ENCODE measurements at regions not wholly inside any gene's neighbourhood (a gene's known extent, or its start where the extent isn't known, plus 50 kb on each side); places are given as distances from the start of the nearest gene placed in this dataset.
"Not testable (repeated sequence)": the region's sequence is repeated elsewhere in the genome, so short reads cannot be mapped to it uniquely, and the experiment has no call there.

GRCh38 chr3:7999384-7999783, 502.2 kb upstream of the LMCD1 start:
- no peak for DNase-seq (ENCODE audit: low read depth in 2 of 2, low spot score in 1 of 2)

GRCh38 chr3:8001307-8001706, 500.3 kb upstream of the LMCD1 start:
- no peak for DNase-seq (ENCODE audit: low read depth in 2 of 2, low spot score in 1 of 2)

GRCh38 chr3:8001712-8002111, 499.9 kb upstream of the LMCD1 start:
- DNase-seq (ENCODE audit: low read depth in 2 of 2, low spot score in 1 of 2), result no peak

- no peak for DNase-seq (ENCODE audit: low read depth in 2 of 2, low spot score in 1 of 2)
These were observed 489.7 kb upstream of the LMCD1 start for GRCh38 chr3:8011902-8012301.

- no peak for DNase-seq (ENCODE audit: low read depth in 2 of 2, low spot score in 1 of 2)
These were observed 481.4 kb upstream of the LMCD1 start for GRCh38 chr3:8020047-8020841.

- DNase-seq (ENCODE audit: low read depth in 2 of 2, low spot score in 1 of 2), result no peak
These were observed 473.7 kb upstream of the LMCD1 start for GRCh38 chr3:8027954-8028353.

GRCh38 chr3:8050283-8050682, 451.3 kb upstream of the LMCD1 start:
- no peak for DNase-seq (ENCODE audit: low read depth in 2 of 2, low spot score in 1 of 2)

GRCh38 chr3:8052659-8053058, 449.0 kb upstream of the LMCD1 start:
- DNase-seq (ENCODE audit: low read depth in 2 of 2, low spot score in 1 of 2), result no peak

- not testable (repeated sequence) for DNase-seq (ENCODE audit: low read depth in 2 of 2, low spot score in 1 of 2)
These were observed 433.5 kb upstream of the LMCD1 start for GRCh38 chr3:8068135-8068534.

- DNase-seq (ENCODE audit: low read depth in 2 of 2, low spot score in 1 of 2), result no peak
These were observed 432.2 kb upstream of the LMCD1 start for GRCh38 chr3:8069471-8069870.

- no peak for DNase-seq (ENCODE audit: low read depth in 2 of 2, low spot score in 1 of 2)
These were observed 431.6 kb upstream of the LMCD1 start for GRCh38 chr3:8070011-8070410.

- not testable (repeated sequence) for DNase-seq (ENCODE audit: low read depth in 2 of 2, low spot score in 1 of 2)
These were observed 426.9 kb upstream of the LMCD1 start for GRCh38 chr3:8074740-8075139.

- DNase-seq (ENCODE audit: low read depth in 2 of 2, low spot score in 1 of 2), result no peak
These were observed 424.5 kb upstream of the LMCD1 start for GRCh38 chr3:8077126-8077525.

- DNase-seq (ENCODE audit: low read depth in 2 of 2, low spot score in 1 of 2), result no peak
These were observed 421.2 kb upstream of the LMCD1 start for GRCh38 chr3:8080464-8080863.

GRCh38 chr3:8085498-8085897, 416.1 kb upstream of the LMCD1 start:
- no peak for DNase-seq (ENCODE audit: low read depth in 2 of 2, low spot score in 1 of 2)

- no peak for DNase-seq (ENCODE audit: low read depth in 2 of 2, low spot score in 1 of 2)
These were observed 413.7 kb upstream of the LMCD1 start for GRCh38 chr3:8087951-8088350.

- DNase-seq (ENCODE audit: low read depth in 2 of 2, low spot score in 1 of 2), result no peak
These were observed 407.2 kb upstream of the LMCD1 start for GRCh38 chr3:8094415-8094814.

- DNase-seq (ENCODE audit: low read depth in 2 of 2, low spot score in 1 of 2), result no peak
These were observed 405.9 kb upstream of the LMCD1 start for GRCh38 chr3:8095724-8096123.

- DNase-seq (ENCODE audit: low read depth in 2 of 2, low spot score in 1 of 2), result no peak
These were observed 403.9 kb upstream of the LMCD1 start for GRCh38 chr3:8097690-8098089.

- no peak for DNase-seq (ENCODE audit: low read depth in 2 of 2, low spot score in 1 of 2)
These were observed 397.7 kb upstream of the LMCD1 start for GRCh38 chr3:8103954-8104353.

GRCh38 chr3:8106921-8107320, 394.7 kb upstream of the LMCD1 start:
- DNase-seq (ENCODE audit: low read depth in 2 of 2, low spot score in 1 of 2), result no peak

- DNase-seq (ENCODE audit: low read depth in 2 of 2, low spot score in 1 of 2), result peak in 1 of 2 donors; percentile 8
These were observed 390.4 kb upstream of the LMCD1 start for GRCh38 chr3:8110966-8111798.

Measured in stimulated activated CD8-positive, alpha-beta memory T cell treated with anti-CD3 and anti-CD28 coated beads, Interleukin-4, amount 100 ng/mL, for 1 hour (primary cell).